Stimulated activated effector memory CD8-positive, alpha-beta T cell treated with anti-CD3 and anti-CD28 coated beads, Interleukin-12 subunit alpha, Interleukin-12 subunit beta, amount 100 ng/mL, for 72 hours (primary cell): ENCODE measurements at regions not wholly inside any gene's neighbourhood (a gene's known extent, or its start where the extent isn't known, plus 50 kb on each side); places are given as distances from the start of the nearest gene placed in this dataset.

Experiments
- ATAC-seq: fragments of 150-1000 bp; cut with Tn5 transposase; 2 replicates; pipeline ENCODE4 v1.10.0; 2021
- DNase-seq, 2 donors: peaks; one replicate each; pipeline ENCODE4 v3.0.0; 2021 to 2022; ENCODE audit warnings: low spot score in 2 of 2
- H3K27ac Mint-ChIP-seq: one replicate; pipeline ENCODE4 v1.8.0; 2022; ENCODE audit warnings: mild to moderate bottlenecking, mixed read lengths
- H3K36me3 Mint-ChIP-seq: one replicate; pipeline ENCODE4 v1.8.0; 2022; ENCODE audit warnings: mild to moderate bottlenecking, mixed read lengths
- H3K4me1 Mint-ChIP-seq: one replicate; pipeline ENCODE4 v1.8.0; 2022; ENCODE audit warnings: mixed read lengths
- H3K4me3 Mint-ChIP-seq: one replicate; pipeline ENCODE4 v1.8.0; 2022; ENCODE audit warnings: mild to moderate bottlenecking, mixed read lengths
- H3K9me3 Mint-ChIP-seq: one replicate; pipeline ENCODE4 v1.8.0; 2022; ENCODE audit warnings: mixed read lengths

- H3K9me3 Mint-ChIP-seq: no peaks in the 10 kb centered on the region
- H3K27ac Mint-ChIP-seq: no peak overlapping the region
- DNase-seq (no peak), ATAC-seq (no peak)
- H3K36me3 Mint-ChIP-seq: no peaks in the 10 kb centered on the region
- no peaks in the 10 kb centered on the region for H3K4me1 Mint-ChIP-seq
- H3K4me3 Mint-ChIP-seq: no peak overlapping the region
Observed at GRCh38 chr18:57223144-57223870, 76.4 kb downstream of the BOD1L2 start.

- ATAC-seq (no peak), DNase-seq (no peak)
- H3K9me3 Mint-ChIP-seq: no peaks in the 10 kb centered on the region
- no peaks in the 10 kb centered on the region for H3K4me1 Mint-ChIP-seq
- no peak overlapping the region for H3K4me3 Mint-ChIP-seq
- H3K36me3 Mint-ChIP-seq: no peaks in the 10 kb centered on the region
- H3K27ac Mint-ChIP-seq: no peak overlapping the region
Observed at GRCh38 chr18:57230861-57231585, 84.1 kb downstream of the BOD1L2 start.

GRCh38 chr18:57231864-57232263, 85.0 kb downstream of the BOD1L2 start:
- no peak overlapping the region for H3K27ac Mint-ChIP-seq
- DNase-seq: no peak
- H3K4me1 Mint-ChIP-seq: no peaks in the 10 kb centered on the region
- no peak overlapping the region for H3K4me3 Mint-ChIP-seq
- ATAC-seq: no peak
- no peaks in the 10 kb centered on the region for H3K36me3 Mint-ChIP-seq
- no peaks in the 10 kb centered on the region for H3K9me3 Mint-ChIP-seq

GRCh38 chr18:57234346-57234745, 87.5 kb downstream of the BOD1L2 start:
- Mint-ChIP-seq H3K36me3 (no peaks in the 10 kb centered on the region), H3K27ac (no peak overlapping the region), H3K4me3 (no peak overlapping the region), H3K9me3 (no peaks in the 10 kb centered on the region), H3K4me1 (no peaks in the 10 kb centered on the region)
- DNase-seq (no peak), ATAC-seq (no peak)

- ATAC-seq: no peak
- Mint-ChIP-seq H3K27ac (no peak overlapping the region), H3K4me1 (no peaks in the 10 kb centered on the region), H3K9me3 (no peaks in the 10 kb centered on the region), H3K4me3 (no peak overlapping the region), H3K36me3 (no peaks in the 10 kb centered on the region)
- no peak for DNase-seq
Observed at GRCh38 chr18:57241869-57242268, 95.0 kb downstream of the BOD1L2 start.

GRCh38 chr18:57242285-57242684, 95.4 kb downstream of the BOD1L2 start:
- Mint-ChIP-seq H3K27ac (no peak overlapping the region), H3K9me3 (no peaks in the 10 kb centered on the region), H3K4me1 (no peaks in the 10 kb centered on the region), H3K4me3 (no peak overlapping the region), H3K36me3 (no peaks in the 10 kb centered on the region)
- DNase-seq: no peak
- no peak for ATAC-seq

GRCh38 chr18:57243624-57244179, 96.8 kb downstream of the BOD1L2 start:
- Mint-ChIP-seq H3K4me1 (no peaks in the 10 kb centered on the region), H3K27ac (no peak overlapping the region), H3K4me3 (no peak overlapping the region), H3K9me3 (no peaks in the 10 kb centered on the region), H3K36me3 (no peaks in the 10 kb centered on the region)
- DNase-seq: no peak
- ATAC-seq: no peak

GRCh38 chr18:57249179-57249578, 102.3 kb downstream of the BOD1L2 start:
- Mint-ChIP-seq H3K9me3 (no peaks in the 10 kb centered on the region), H3K4me3 (no peak overlapping the region), H3K27ac (no peak overlapping the region), H3K36me3 (no peaks in the 10 kb centered on the region), H3K4me1 (no peaks in the 10 kb centered on the region)
- ATAC-seq (no peak), DNase-seq (no peak)

GRCh38 chr18:57249883-57250282, 102.5 kb upstream of the ST8SIA3 start:
- no peaks in the 10 kb centered on the region for H3K9me3 Mint-ChIP-seq
- ATAC-seq (no peak), DNase-seq (no peak)
- H3K36me3 Mint-ChIP-seq: no peaks in the 10 kb centered on the region
- H3K4me1 Mint-ChIP-seq: no peaks in the 10 kb centered on the region
- no peak overlapping the region for H3K4me3 Mint-ChIP-seq
- no peak overlapping the region for H3K27ac Mint-ChIP-seq

- Mint-ChIP-seq H3K4me3 (no peak overlapping the region), H3K9me3 (no peaks in the 10 kb centered on the region), H3K27ac (no peak overlapping the region), H3K36me3 (no peaks in the 10 kb centered on the region), H3K4me1 (no peaks in the 10 kb centered on the region)
- ATAC-seq (no peak), DNase-seq (no peak)
Observed at GRCh38 chr18:57251747-57252146, 100.6 kb upstream of the ST8SIA3 start.

- H3K36me3 Mint-ChIP-seq: no peaks in the 10 kb centered on the region
- ATAC-seq (no peak), DNase-seq (no peak)
- H3K4me3 Mint-ChIP-seq: no peak overlapping the region
- H3K4me1 Mint-ChIP-seq: no peaks in the 10 kb centered on the region
- no peaks in the 10 kb centered on the region for H3K9me3 Mint-ChIP-seq
- H3K27ac Mint-ChIP-seq: no peak overlapping the region
Observed at GRCh38 chr18:57253903-57254302, 98.5 kb upstream of the ST8SIA3 start.

GRCh38 chr18:57258131-57258777, 94.1 kb upstream of the ST8SIA3 start:
- Mint-ChIP-seq H3K36me3 (no peaks in the 10 kb centered on the region), H3K27ac (no peak overlapping the region), H3K9me3 (peaks cover 2% of the 10 kb centered on the region), H3K4me1 (no peaks in the 10 kb centered on the region), H3K4me3 (no peak overlapping the region)
- DNase-seq (no peak), ATAC-seq (no peak)

- DNase-seq: no peak
- H3K36me3 Mint-ChIP-seq: no peaks in the 10 kb centered on the region
Observed at GRCh38 chr18:57267368-57267925, 84.9 kb upstream of the ST8SIA3 start.

GRCh38 chr18:57269756-57270155, 82.6 kb upstream of the ST8SIA3 start:
- DNase-seq (no peak), ATAC-seq (no peak)
- Mint-ChIP-seq H3K36me3 (no peaks in the 10 kb centered on the region), H3K9me3 (no peaks in the 10 kb centered on the region), H3K27ac (no peak overlapping the region), H3K4me3 (no peak overlapping the region), H3K4me1 (no peaks in the 10 kb centered on the region)

More at GRCh38 chr18:57267368-57267925, 84.9 kb upstream of the ST8SIA3 start:
- Mint-ChIP-seq H3K27ac (no peak overlapping the region), H3K4me3 (no peak overlapping the region), H3K4me1 (no peaks in the 10 kb centered on the region), H3K9me3 (no peaks in the 10 kb centered on the region)
- no peak for ATAC-seq

GRCh38 chr18:57270156-57270555, 82.2 kb upstream of the ST8SIA3 start:
- no peaks in the 10 kb centered on the region for H3K36me3 Mint-ChIP-seq
- no peaks in the 10 kb centered on the region for H3K9me3 Mint-ChIP-seq
- H3K27ac Mint-ChIP-seq: no peak overlapping the region
- DNase-seq: no peak
- no peak for ATAC-seq
- no peaks in the 10 kb centered on the region for H3K4me1 Mint-ChIP-seq
- H3K4me3 Mint-ChIP-seq: no peak overlapping the region
